ENCODE measurements at regions not wholly inside any gene's neighbourhood (a gene's known extent, or its start where the extent isn't known, plus 50 kb on each side); places are given as distances from the start of the nearest gene placed in this dataset.
"Not testable (repeated sequence)": the region's sequence is repeated elsewhere in the genome, so short reads cannot be mapped to it uniquely, and the experiment has no call there.

DNA sequence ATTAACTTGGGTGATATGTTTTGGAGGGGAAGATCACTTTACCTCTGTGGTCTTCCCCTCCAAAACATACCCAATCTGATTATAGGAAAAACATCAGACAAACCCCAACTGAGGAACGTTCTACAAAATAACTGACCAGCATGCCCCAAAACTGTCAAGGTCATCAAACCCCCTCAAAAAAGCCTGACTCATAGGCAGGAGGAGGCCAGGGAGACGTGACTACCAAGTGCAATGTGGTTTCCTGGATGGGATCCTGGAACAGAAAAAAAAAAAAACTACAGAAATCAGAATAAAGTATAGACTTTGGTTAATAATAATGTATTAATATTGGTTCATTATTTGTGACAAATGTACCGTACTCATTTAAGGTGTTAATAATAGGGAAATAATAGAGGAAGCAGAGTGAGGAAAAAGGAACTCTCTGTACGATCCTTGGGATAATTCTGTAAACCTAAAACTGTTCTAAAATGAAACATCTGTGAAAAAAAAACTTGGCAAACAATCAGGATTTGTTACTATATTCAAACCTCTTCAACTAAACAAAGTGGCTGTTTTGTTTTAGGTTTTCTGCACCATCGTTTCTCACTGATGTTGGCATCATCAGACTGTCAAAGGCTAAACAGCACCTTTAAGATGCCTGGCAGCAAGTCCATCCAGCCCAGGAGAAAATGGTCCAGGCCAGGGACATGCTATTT lies 266.7 kb upstream of the SDK2 start:
- no peak for DNase-seq (ENCODE audit: low spot score in 2 of 2)
- Histone ChIP-seq H3K4me1 (no peaks in the 10 kb centered on the region), H3K36me3 (no peaks in the 10 kb centered on the region), H3K27ac (no peak overlapping the region), H3K4me3 (no peak overlapping the region), H3K27me3 (peaks cover 0 to 27% of the 10 kb centered on the region in 2 donors), H3K9me3 (no peaks in the 10 kb centered on the region)
- intact Hi-C loops (cut with DNase I; ENCODE audit: low total_unique reads) = no loop called here
- TF ChIP-seq POLR2A (IDR thresholded peaks at IDR 0.05) = no peak
- TF ChIP-seq POLR2AphosphoS5 (IDR thresholded peaks at IDR 0.05) = no peak
- TF ChIP-seq, protein P1, sequence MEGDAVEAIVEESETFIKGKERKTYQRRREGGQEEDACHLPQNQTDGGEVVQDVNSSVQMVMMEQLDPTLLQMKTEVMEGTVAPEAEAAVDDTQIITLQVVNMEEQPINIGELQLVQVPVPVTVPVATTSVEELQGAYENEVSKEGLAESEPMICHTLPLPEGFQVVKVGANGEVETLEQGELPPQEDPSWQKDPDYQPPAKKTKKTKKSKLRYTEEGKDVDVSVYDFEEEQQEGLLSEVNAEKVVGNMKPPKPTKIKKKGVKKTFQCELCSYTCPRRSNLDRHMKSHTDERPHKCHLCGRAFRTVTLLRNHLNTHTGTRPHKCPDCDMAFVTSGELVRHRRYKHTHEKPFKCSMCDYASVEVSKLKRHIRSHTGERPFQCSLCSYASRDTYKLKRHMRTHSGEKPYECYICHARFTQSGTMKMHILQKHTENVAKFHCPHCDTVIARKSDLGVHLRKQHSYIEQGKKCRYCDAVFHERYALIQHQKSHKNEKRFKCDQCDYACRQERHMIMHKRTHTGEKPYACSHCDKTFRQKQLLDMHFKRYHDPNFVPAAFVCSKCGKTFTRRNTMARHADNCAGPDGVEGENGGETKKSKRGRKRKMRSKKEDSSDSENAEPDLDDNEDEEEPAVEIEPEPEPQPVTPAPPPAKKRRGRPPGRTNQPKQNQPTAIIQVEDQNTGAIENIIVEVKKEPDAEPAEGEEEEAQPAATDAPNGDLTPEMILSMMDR (IDR thresholded peaks at IDR 0.05) = no peak

GRCh38 chr17:73911726-73912372 lies 267.6 kb upstream of the SDK2 start:
- H3K4me3 ChIP-seq = no peak overlapping the region
- peaks cover 0 to 19% of the 10 kb centered on the region in 2 donors for H3K27me3 ChIP-seq
- H3K4me1 ChIP-seq = no peaks in the 10 kb centered on the region
- TF ChIP-seq POLR2AphosphoS5 (IDR thresholded peaks at IDR 0.05) (no peak), POLR2A (IDR thresholded peaks at IDR 0.05) (no peak)
- TF ChIP-seq, protein P1 (IDR thresholded peaks at IDR 0.05) = no peak
- DNase-seq (ENCODE audit: low spot score in 2 of 2) = no peak
- intact Hi-C loops (cut with DNase I; ENCODE audit: low total_unique reads) = no loop called here
- H3K36me3 ChIP-seq = no peaks in the 10 kb centered on the region
- H3K27ac ChIP-seq = no peak overlapping the region
- H3K9me3 ChIP-seq = no peaks in the 10 kb centered on the region

DNA sequence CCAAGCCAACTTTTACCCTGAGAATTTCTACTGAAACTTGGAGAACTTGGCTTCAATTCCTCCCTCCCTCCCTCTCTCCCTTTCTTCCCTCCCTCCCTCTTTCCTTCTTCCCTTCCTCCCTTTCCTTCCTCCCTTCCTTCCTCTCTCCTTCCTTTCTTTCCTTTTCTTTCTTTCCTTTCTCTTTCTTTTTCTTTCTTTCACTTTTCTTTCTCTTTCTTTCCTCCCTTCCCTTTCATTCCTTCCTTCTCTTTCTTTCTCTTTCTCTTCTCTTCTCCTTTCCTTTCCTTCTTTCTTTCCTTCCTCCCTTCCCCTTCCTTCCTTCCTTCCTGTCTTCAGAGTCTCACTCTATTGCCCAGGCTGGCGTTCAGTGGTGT lies 268.1 kb upstream of the SDK2 start:
- intact Hi-C loops (cut with DNase I; ENCODE audit: low total_unique reads) = no loop called here
- DNase-seq (ENCODE audit: low spot score in 2 of 2) = no peak
- peaks cover 0 to 14% of the 10 kb centered on the region in 2 donors for H3K27me3 ChIP-seq
- no peak overlapping the region for H3K4me3 ChIP-seq
- no peak overlapping the region for H3K27ac ChIP-seq
- TF ChIP-seq POLR2AphosphoS5 (IDR thresholded peaks at IDR 0.05) (no peak), POLR2A (IDR thresholded peaks at IDR 0.05) (no peak)
- TF ChIP-seq, protein P1 (IDR thresholded peaks at IDR 0.05) = no peak
- H3K36me3 ChIP-seq = no peaks in the 10 kb centered on the region
- H3K9me3 ChIP-seq = no peaks in the 10 kb centered on the region
- H3K4me1 ChIP-seq = no peaks in the 10 kb centered on the region

DNA sequence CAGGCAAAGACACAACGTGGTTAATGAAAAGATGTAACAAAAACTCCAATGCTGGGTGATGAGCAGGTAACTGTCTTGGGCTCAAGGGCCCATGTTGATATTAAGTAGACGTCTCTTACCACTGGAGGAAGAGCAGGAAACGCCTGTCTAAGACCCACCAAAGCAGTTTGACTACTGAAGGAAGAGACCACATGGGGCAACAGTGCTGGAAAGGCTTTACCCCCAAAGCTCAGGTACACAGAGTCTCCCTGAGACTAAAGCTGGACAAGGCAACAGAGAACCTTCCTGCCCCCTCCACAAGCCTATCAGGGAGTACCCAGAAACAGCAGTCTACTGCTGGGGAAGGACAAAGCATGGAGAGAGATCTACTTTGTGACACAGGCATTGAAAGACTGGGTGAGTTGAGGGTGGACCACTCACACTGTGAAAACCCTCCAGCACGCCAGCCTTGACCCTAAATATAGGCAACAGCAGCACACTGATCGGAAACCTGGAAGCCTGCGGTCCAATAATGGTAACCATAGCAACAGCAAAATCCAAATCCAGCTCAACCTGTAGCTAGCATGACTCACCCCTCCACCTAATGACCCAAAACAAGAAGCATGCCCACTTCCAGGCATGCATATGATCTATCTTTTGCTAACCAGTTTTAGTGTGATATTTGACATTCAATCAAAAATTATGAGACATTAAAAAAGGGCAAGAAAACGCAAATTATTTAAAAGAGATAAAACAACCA lies 270.5 kb upstream of the SDK2 start:
- Histone ChIP-seq H3K4me1 (no peaks in the 10 kb centered on the region), H3K27ac (no peak overlapping the region), H3K4me3 (no peak overlapping the region), H3K9me3 (no peaks in the 10 kb centered on the region), H3K36me3 (no peaks in the 10 kb centered on the region), H3K27me3 (peaks cover 0 to 13% of the 10 kb centered on the region in 2 donors)
- TF ChIP-seq, protein P1 (IDR thresholded peaks at IDR 0.05) = no peak
- no peak for DNase-seq (ENCODE audit: low spot score in 2 of 2)
- intact Hi-C loops (cut with DNase I; ENCODE audit: low total_unique reads) = no loop called here

GRCh38 chr17:73919033-73919432 lies 274.8 kb upstream of the SDK2 start:
- H3K27me3 ChIP-seq; H3K27ac ChIP-seq; intact Hi-C loops (cut with DNase I; ENCODE audit: low total_unique reads); H3K36me3 ChIP-seq; H3K4me1 ChIP-seq; H3K9me3 ChIP-seq; DNase-seq (ENCODE audit: low spot score in 2 of 2); H3K4me3 ChIP-seq: not testable (repeated sequence)

Measured in breast epithelium (tissue), 4 donors.